ENCODE measurements at regions not wholly inside any gene's neighbourhood (a gene's known extent, or its start where the extent isn't known, plus 50 kb on each side); places are given as distances from the start of the nearest gene placed in this dataset.

GRCh38 chr7:106433377-106433776 is 148.6 kb upstream of the NAMPT start:
- Histone ChIP-seq H3K36me3 (replicated peaks in 1 of 2; ENCODE audit: insufficient read depth in 1 of 2, low read depth in 2 of 2) (no peaks in the 10 kb centered on the region), H3K4me1 (peaks cover 20% of the 10 kb centered on the region), H3K27ac (no peak overlapping the region), H3K27me3 (no peaks in the 10 kb centered on the region), H3K9me3 (no peaks in the 10 kb centered on the region), H3K4me3 (no peak overlapping the region)
- WGBS, 2 donors = 52 to 58% methylated on average over 2 of the region's 2 CpGs
- intact Hi-C loops (cut with DNase I) = no loop called here
- TF ChIP-seq POLR2A (IDR thresholded peaks at IDR 0.05) (no peak), CTCF (IDR thresholded peaks at IDR 0.05) (no peak)
- no peak for DNase-seq
- ATAC-seq = no peak

- intact Hi-C loops (cut with DNase I) = no loop called here
- no peak for DNase-seq
Observed at GRCh38 chr7:106430535-106431455, 146.0 kb upstream of the NAMPT start.

DNA sequence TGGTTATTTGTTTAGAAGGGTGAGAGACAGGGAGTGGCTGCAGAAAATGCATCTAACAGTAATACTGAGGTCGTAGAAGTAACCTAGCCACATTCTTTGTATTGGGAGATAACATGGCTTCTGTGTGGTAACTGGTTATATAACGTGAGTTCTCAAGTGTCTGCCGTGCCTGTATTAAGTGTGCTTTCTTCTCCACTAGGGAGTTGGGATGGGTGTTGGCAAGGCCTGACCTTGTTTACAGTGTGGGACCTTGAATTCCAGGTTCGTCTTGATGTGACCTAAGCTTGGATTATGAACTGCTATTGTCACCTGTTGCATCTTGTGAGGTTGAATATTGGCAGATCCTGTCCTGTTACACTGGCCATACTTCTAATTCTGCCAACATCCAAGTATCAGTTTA is 145.3 kb upstream of the NAMPT start:
- no peaks in the 10 kb centered on the region for H3K9me3 ChIP-seq
- intact Hi-C loops (cut with DNase I) = no loop called here
- H3K4me1 ChIP-seq = peaks cover 37% of the 10 kb centered on the region
- DNase-seq (no peak), ATAC-seq (no peak)
- 49 to 50% methylated on average over 4 of the region's 4 CpGs for WGBS, 2 donors
- H3K4me3 ChIP-seq = no peak overlapping the region
- no peaks in the 10 kb centered on the region for H3K36me3 ChIP-seq (replicated peaks in 1 of 2; ENCODE audit: insufficient read depth in 1 of 2, low read depth in 2 of 2)
- H3K27me3 ChIP-seq = no peaks in the 10 kb centered on the region
- no peak for TF ChIP-seq CTCF (IDR thresholded peaks at IDR 0.05)
- no peak for TF ChIP-seq POLR2A (IDR thresholded peaks at IDR 0.05)
- H3K27ac ChIP-seq = no peak overlapping the region

More at GRCh38 chr7:106430535-106431455, 146.0 kb upstream of the NAMPT start:
- H3K36me3 ChIP-seq (replicated peaks in 1 of 2; ENCODE audit: insufficient read depth in 1 of 2, low read depth in 2 of 2) = no peaks in the 10 kb centered on the region
- H3K4me1 ChIP-seq = peaks cover 30% of the 10 kb centered on the region
- TF ChIP-seq CTCF (IDR thresholded peaks at IDR 0.05) (no peak), POLR2A (IDR thresholded peaks at IDR 0.05) (no peak)
- H3K27me3 ChIP-seq = no peaks in the 10 kb centered on the region
- no peak for ATAC-seq
- no peak overlapping the region for H3K4me3 ChIP-seq
- no peaks in the 10 kb centered on the region for H3K9me3 ChIP-seq
- WGBS, 2 donors = 41 to 49% methylated on average over 4 of the region's 4 CpGs
- no peak overlapping the region for H3K27ac ChIP-seq

GRCh38 chr7:106426803-106427202 is 142.0 kb upstream of the NAMPT start:
- Histone ChIP-seq H3K4me3 (no peak overlapping the region), H3K9me3 (no peaks in the 10 kb centered on the region), H3K27ac (peak overlapping the region; percentile 77 to 89 (median 82)), H3K27me3 (no peaks in the 10 kb centered on the region), H3K4me1 (peaks cover 58% of the 10 kb centered on the region), H3K36me3 (replicated peaks in 1 of 2; ENCODE audit: insufficient read depth in 1 of 2, low read depth in 2 of 2) (no peaks in the 10 kb centered on the region)
- DNase-seq = no peak
- WGBS, 2 donors = 71% methylated on average over 7 of the region's 7 CpGs
- ATAC-seq = no peak
- intact Hi-C loops (cut with DNase I) = no loop called here
- TF ChIP-seq POLR2A (IDR thresholded peaks at IDR 0.05) (no peak), CTCF (IDR thresholded peaks at IDR 0.05) (no peak)

All from body of pancreas (tissue), 4 donors.